ENCODE measurements at regions not wholly inside any gene's neighbourhood (a gene's known extent, or its start where the extent isn't known, plus 50 kb on each side); places are given as distances from the start of the nearest gene placed in this dataset.

DNA sequence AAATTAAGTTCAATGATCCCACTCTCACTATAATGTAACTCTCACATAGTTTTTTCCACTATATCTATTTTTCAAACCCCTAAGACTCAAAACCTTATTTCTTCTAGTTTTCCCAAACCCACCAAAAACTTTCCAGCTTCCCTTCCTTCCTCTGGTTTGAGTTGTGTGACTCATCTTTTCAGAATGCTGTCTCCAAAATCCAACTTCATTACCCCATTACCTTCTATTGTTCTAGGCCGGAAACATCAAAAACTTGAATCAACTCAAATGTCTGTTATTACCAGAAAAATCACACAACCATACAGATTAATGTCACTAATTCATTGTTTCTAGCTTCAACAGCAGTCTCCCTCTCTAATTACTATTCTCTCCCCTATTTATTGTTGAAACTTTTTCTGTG is 1090.3 kb downstream of the HACE1 start:
- H3K18ac ChIP-seq (ENCODE audit: low read depth in 1 of 2, low read length in 2 of 2): no peak overlapping the region
- no peak overlapping the region for H3K27ac ChIP-seq (ENCODE audit: low read length, poor library complexity, severe bottlenecking)
- no peak overlapping the region for H4K8ac ChIP-seq (ENCODE audit: low read length)
- no peak overlapping the region for H3K14ac ChIP-seq (ENCODE audit: low read length in 2 of 2)
- H3K9me3 ChIP-seq (ENCODE audit: control insufficient read depth, low read length): no peaks in the 10 kb centered on the region
- H3K36me3 ChIP-seq (ENCODE audit: control insufficient read depth in 1 of 2, insufficient read depth in 2 of 2, low read depth in 1 of 2, low read length in 2 of 2): no peaks in the 10 kb centered on the region
- no peaks in the 10 kb centered on the region for H3K79me1 ChIP-seq (replicated peaks; ENCODE audit: low read length, poor library complexity, severe bottlenecking)
- no peak overlapping the region for H3K4ac ChIP-seq (ENCODE audit: low read depth in 1 of 2, low read length in 2 of 2)
- WGBS: 84% methylated on average over 1 of the region's 1 CpG
- no peak overlapping the region for H2AFZ ChIP-seq (ENCODE audit: low read depth, low read length)
- H2AK5ac ChIP-seq (ENCODE audit: low read length, severe bottlenecking): no peak overlapping the region
- no peak for DNase-seq
- no peak overlapping the region for H2BK15ac ChIP-seq (ENCODE audit: low read depth, poor library complexity, severe bottlenecking)
- H3K9ac ChIP-seq (ENCODE audit: low read length): no peak overlapping the region
- no peak overlapping the region for H3K23ac ChIP-seq (ENCODE audit: low read length in 2 of 2)
- no peaks in the 10 kb centered on the region for H3K4me1 ChIP-seq (ENCODE audit: control insufficient read depth, insufficient read depth, low read depth, low read length)
- no peak overlapping the region for H3K4me2 ChIP-seq (ENCODE audit: low read length, poor library complexity, severe bottlenecking)
- no peak overlapping the region for H2BK120ac ChIP-seq (ENCODE audit: low read depth, low read length)
- H3K4me3 ChIP-seq (ENCODE audit: insufficient read depth in 1 of 2, low read depth in 1 of 2, low read length in 2 of 2): no peak overlapping the region
- no peak overlapping the region for H2BK5ac ChIP-seq (ENCODE audit: low read depth, low read length, poor library complexity, severe bottlenecking)
- no peak overlapping the region for H4K91ac ChIP-seq (ENCODE audit: low read length)
- H3K27me3 ChIP-seq (ENCODE audit: control insufficient read depth in 1 of 2, insufficient read depth in 1 of 2, low read length in 2 of 2): no peaks in the 10 kb centered on the region
- H2BK12ac ChIP-seq (ENCODE audit: low read length in 2 of 2): no peak overlapping the region

GRCh38 chr6:103750603-103751002 is 1109.1 kb downstream of the HACE1 start:
- Histone ChIP-seq H2BK15ac (ENCODE audit: low read depth, poor library complexity, severe bottlenecking) (no peak overlapping the region), H3K14ac (ENCODE audit: low read length in 2 of 2) (no peak overlapping the region), H4K8ac (ENCODE audit: low read length) (no peak overlapping the region), H3K27ac (ENCODE audit: low read length, poor library complexity, severe bottlenecking) (no peak overlapping the region), H3K27me3 (ENCODE audit: control insufficient read depth in 1 of 2, insufficient read depth in 1 of 2, low read length in 2 of 2) (no peaks in the 10 kb centered on the region), H3K9me3 (ENCODE audit: control insufficient read depth, low read length) (no peaks in the 10 kb centered on the region), H3K36me3 (ENCODE audit: control insufficient read depth in 1 of 2, insufficient read depth in 2 of 2, low read depth in 1 of 2, low read length in 2 of 2) (no peaks in the 10 kb centered on the region), H3K4me2 (ENCODE audit: low read length, poor library complexity, severe bottlenecking) (no peak overlapping the region), H3K4ac (ENCODE audit: low read depth in 1 of 2, low read length in 2 of 2) (no peak overlapping the region), H2BK12ac (ENCODE audit: low read length in 2 of 2) (no peak overlapping the region), H4K91ac (ENCODE audit: low read length) (no peak overlapping the region), H3K9ac (ENCODE audit: low read length) (no peak overlapping the region), H3K79me1 (replicated peaks; ENCODE audit: low read length, poor library complexity, severe bottlenecking) (no peaks in the 10 kb centered on the region), H2BK120ac (ENCODE audit: low read depth, low read length) (no peak overlapping the region), H3K4me1 (ENCODE audit: control insufficient read depth, insufficient read depth, low read depth, low read length) (no peaks in the 10 kb centered on the region), H2AFZ (ENCODE audit: low read depth, low read length) (no peak overlapping the region), H2BK5ac (ENCODE audit: low read depth, low read length, poor library complexity, severe bottlenecking) (no peak overlapping the region), H3K4me3 (ENCODE audit: insufficient read depth in 1 of 2, low read depth in 1 of 2, low read length in 2 of 2) (no peak overlapping the region), H2AK5ac (ENCODE audit: low read length, severe bottlenecking) (no peak overlapping the region), H3K18ac (ENCODE audit: low read depth in 1 of 2, low read length in 2 of 2) (no peak overlapping the region), H3K23ac (ENCODE audit: low read length in 2 of 2) (no peak overlapping the region)
- 70% methylated on average over 7 of the region's 7 CpGs for WGBS
- DNase-seq: no peak

DNA sequence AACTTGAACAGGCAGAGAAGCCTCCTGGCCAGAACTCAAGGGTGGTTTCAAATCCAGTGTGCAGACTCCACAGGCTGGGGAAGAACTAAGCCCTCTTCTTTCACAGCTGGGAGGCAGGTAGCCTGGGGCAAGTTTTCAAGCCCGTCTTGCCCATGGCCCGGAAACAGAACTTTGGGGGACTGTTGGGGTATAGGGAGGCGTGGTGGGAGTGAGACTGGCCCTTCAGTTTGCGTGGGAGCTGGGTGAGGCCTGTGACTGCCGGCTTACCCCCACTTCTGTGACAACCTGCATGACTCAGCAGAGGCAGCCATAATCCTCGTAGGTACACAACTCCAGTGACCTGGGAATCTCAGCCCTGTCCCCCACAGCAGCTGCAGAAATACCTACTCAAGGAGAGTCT is 1125.7 kb downstream of the HACE1 start:
- no peaks in the 10 kb centered on the region for H3K79me1 ChIP-seq (replicated peaks; ENCODE audit: low read length, poor library complexity, severe bottlenecking)
- DNase-seq: no peak
- no peak overlapping the region for H2BK120ac ChIP-seq (ENCODE audit: low read depth, low read length)
- no peak overlapping the region for H2AK5ac ChIP-seq (ENCODE audit: low read length, severe bottlenecking)
- no peak overlapping the region for H4K8ac ChIP-seq (ENCODE audit: low read length)
- no peaks in the 10 kb centered on the region for H3K36me3 ChIP-seq (ENCODE audit: control insufficient read depth in 1 of 2, insufficient read depth in 2 of 2, low read depth in 1 of 2, low read length in 2 of 2)
- H2BK5ac ChIP-seq (ENCODE audit: low read depth, low read length, poor library complexity, severe bottlenecking): no peak overlapping the region
- no peaks in the 10 kb centered on the region for H3K9me3 ChIP-seq (ENCODE audit: control insufficient read depth, low read length)
- H3K9ac ChIP-seq (ENCODE audit: low read length): no peak overlapping the region
- no peak overlapping the region for H2BK12ac ChIP-seq (ENCODE audit: low read length in 2 of 2)
- H3K27ac ChIP-seq (ENCODE audit: low read length, poor library complexity, severe bottlenecking): no peak overlapping the region
- H2BK15ac ChIP-seq (ENCODE audit: low read depth, poor library complexity, severe bottlenecking): no peak overlapping the region
- no peaks in the 10 kb centered on the region for H3K4me1 ChIP-seq (ENCODE audit: control insufficient read depth, insufficient read depth, low read depth, low read length)
- no peak overlapping the region for H4K91ac ChIP-seq (ENCODE audit: low read length)
- 93% methylated on average over 6 of the region's 6 CpGs for WGBS
- no peak overlapping the region for H3K4me2 ChIP-seq (ENCODE audit: low read length, poor library complexity, severe bottlenecking)
- no peak overlapping the region for H3K18ac ChIP-seq (ENCODE audit: low read depth in 1 of 2, low read length in 2 of 2)
- no peak overlapping the region for H3K4ac ChIP-seq (ENCODE audit: low read depth in 1 of 2, low read length in 2 of 2)
- H3K14ac ChIP-seq (ENCODE audit: low read length in 2 of 2): peak overlapping the region in 1 of 2 experiments; percentile 15
- H2AFZ ChIP-seq (ENCODE audit: low read depth, low read length): no peak overlapping the region
- no peak overlapping the region for H3K23ac ChIP-seq (ENCODE audit: low read length in 2 of 2)
- H3K27me3 ChIP-seq (ENCODE audit: control insufficient read depth in 1 of 2, insufficient read depth in 1 of 2, low read length in 2 of 2): no peaks in the 10 kb centered on the region
- no peak overlapping the region for H3K4me3 ChIP-seq (ENCODE audit: insufficient read depth in 1 of 2, low read depth in 1 of 2, low read length in 2 of 2)

GRCh38 chr6:103729658-103730057 is 1130.1 kb downstream of the HACE1 start:
- Histone ChIP-seq H2BK5ac (ENCODE audit: low read depth, low read length, poor library complexity, severe bottlenecking) (no peak overlapping the region), H4K8ac (ENCODE audit: low read length) (no peak overlapping the region), H2BK15ac (ENCODE audit: low read depth, poor library complexity, severe bottlenecking) (no peak overlapping the region), H3K79me1 (replicated peaks; ENCODE audit: low read length, poor library complexity, severe bottlenecking) (no peaks in the 10 kb centered on the region), H3K4me3 (ENCODE audit: insufficient read depth in 1 of 2, low read depth in 1 of 2, low read length in 2 of 2) (no peak overlapping the region), H3K4me2 (ENCODE audit: low read length, poor library complexity, severe bottlenecking) (no peak overlapping the region), H3K27ac (ENCODE audit: low read length, poor library complexity, severe bottlenecking) (no peak overlapping the region), H3K4ac (ENCODE audit: low read depth in 1 of 2, low read length in 2 of 2) (no peak overlapping the region), H2AFZ (ENCODE audit: low read depth, low read length) (no peak overlapping the region), H3K36me3 (ENCODE audit: control insufficient read depth in 1 of 2, insufficient read depth in 2 of 2, low read depth in 1 of 2, low read length in 2 of 2) (no peaks in the 10 kb centered on the region), H4K91ac (ENCODE audit: low read length) (no peak overlapping the region), H3K18ac (ENCODE audit: low read depth in 1 of 2, low read length in 2 of 2) (no peak overlapping the region), H3K14ac (ENCODE audit: low read length in 2 of 2) (no peak overlapping the region), H3K27me3 (ENCODE audit: control insufficient read depth in 1 of 2, insufficient read depth in 1 of 2, low read length in 2 of 2) (no peaks in the 10 kb centered on the region), H2AK5ac (ENCODE audit: low read length, severe bottlenecking) (no peak overlapping the region), H3K4me1 (ENCODE audit: control insufficient read depth, insufficient read depth, low read depth, low read length) (no peaks in the 10 kb centered on the region), H3K23ac (ENCODE audit: low read length in 2 of 2) (no peak overlapping the region), H3K9me3 (ENCODE audit: control insufficient read depth, low read length) (no peaks in the 10 kb centered on the region), H3K9ac (ENCODE audit: low read length) (no peak overlapping the region), H2BK12ac (ENCODE audit: low read length in 2 of 2) (no peak overlapping the region), H2BK120ac (ENCODE audit: low read depth, low read length) (no peak overlapping the region)
- WGBS: 89% methylated on average over 1 of the region's 2 CpGs
- DNase-seq: no peak

Data from mesenchymal stem cell (in vitro differentiated cells and primary cell).